ENCODE measurements at regions not wholly inside any gene's neighbourhood (a gene's known extent, or its start where the extent isn't known, plus 50 kb on each side); places are given as distances from the start of the nearest gene placed in this dataset.

- no peaks in the 10 kb centered on the region for H3K79me2 ChIP-seq (ENCODE audit: insufficient read depth)
- no peaks in the 10 kb centered on the region for H3F3A ChIP-seq (replicated peaks; ENCODE audit: insufficient read depth)
- CTCF ChIA-PET = no interaction called here
These were observed 96.3 kb downstream of the TSPAN8 start for GRCh38 chr12:71061451-71061850.

GRCh38 chr12:71060426-71060825 lies 97.4 kb downstream of the TSPAN8 start:
- TF ChIP-seq MXI1 (IDR thresholded peaks at IDR 0.05; ENCODE audit: low read depth, low read length) (no peak), NFIC (IDR thresholded peaks at IDR 0.05; ENCODE audit: borderline replicate concordance) (no peak), CHD2 (IDR thresholded peaks at IDR 0.05; ENCODE audit: low read length, partially characterized antibody) (no peak), EZH2phosphoT487 (IDR thresholded peaks at IDR 0.05; ENCODE audit: borderline replicate concordance, low read depth) (no peak), USF2 (IDR thresholded peaks at IDR 0.05; ENCODE audit: borderline replicate concordance, low read depth, low read length) (no peak), MAX (IDR thresholded peaks at IDR 0.05; ENCODE audit: low read depth) (no peak), RAD21 (IDR thresholded peaks at IDR 0.05; ENCODE audit: low read length) (no peak)
- 90% methylated on average over 4 of the region's 4 CpGs for WGBS (ENCODE audit: low lambda C conversion rate)
- DNase-seq = no peak
- POLR2A ChIA-PET = no interaction called here
- H3K4me3 ChIP-seq (ENCODE audit: low read depth in 2 of 2, low read length in 1 of 2) = no peak overlapping the region
- no peaks in the 10 kb centered on the region for H3K9me2 ChIP-seq
- H3K4me1 ChIP-seq (ENCODE audit: control insufficient read depth in 1 of 2, insufficient read depth in 2 of 2, low read depth in 1 of 2, low read length in 1 of 2) = peaks cover 0 to 5% of the 10 kb centered on the region in 2 experiments; a peak in 3 of 4 replicates
- no peaks in the 10 kb centered on the region for H3K79me2 ChIP-seq (ENCODE audit: insufficient read depth)
- no peaks in the 10 kb centered on the region for H3K27me3 ChIP-seq (ENCODE audit: insufficient read depth)
- H3K36me3 ChIP-seq (replicated peaks in 1 of 2; ENCODE audit: control insufficient read depth in 1 of 2, insufficient read depth in 2 of 2, low read length in 1 of 2) = no peaks in the 10 kb centered on the region
- CTCF ChIA-PET = no interaction called here
- H3K9me3 ChIP-seq = no peaks in the 10 kb centered on the region; the same call in 1 of the 2 replicates
- H4K20me1 ChIP-seq (ENCODE audit: insufficient read depth) = no peaks in the 10 kb centered on the region
- H3K4me2 ChIP-seq = no peak overlapping the region
- H2AFZ ChIP-seq (ENCODE audit: low read depth) = no peak overlapping the region
- no peak overlapping the region for H3K27ac ChIP-seq (ENCODE audit: low read depth in 2 of 2, low read length in 1 of 2)
- H3K9ac ChIP-seq = no peak overlapping the region
- H3F3A ChIP-seq (replicated peaks; ENCODE audit: insufficient read depth) = no peaks in the 10 kb centered on the region

More at GRCh38 chr12:71061451-71061850, 96.3 kb downstream of the TSPAN8 start:
- Histone ChIP-seq H3K27ac (ENCODE audit: low read depth in 2 of 2, low read length in 1 of 2) (no peak overlapping the region), H2AFZ (ENCODE audit: low read depth) (no peak overlapping the region), H3K9me3 (no peaks in the 10 kb centered on the region; the same call in 1 of the 2 replicates), H3K4me3 (ENCODE audit: low read depth in 2 of 2, low read length in 1 of 2) (no peak overlapping the region), H4K20me1 (ENCODE audit: insufficient read depth) (no peaks in the 10 kb centered on the region), H3K27me3 (ENCODE audit: insufficient read depth) (no peaks in the 10 kb centered on the region), H3K4me2 (no peak overlapping the region), H3K9ac (no peak overlapping the region), H3K9me2 (no peaks in the 10 kb centered on the region), H3K4me1 (ENCODE audit: control insufficient read depth in 1 of 2, insufficient read depth in 2 of 2, low read depth in 1 of 2, low read length in 1 of 2) (peaks cover 0 to 5% of the 10 kb centered on the region in 2 experiments; a peak in 3 of 4 replicates), H3K36me3 (replicated peaks in 1 of 2; ENCODE audit: control insufficient read depth in 1 of 2, insufficient read depth in 2 of 2, low read length in 1 of 2) (no peaks in the 10 kb centered on the region)
- POLR2A ChIA-PET = no interaction called here
- WGBS (ENCODE audit: low lambda C conversion rate) = 61% methylated on average over 1 of the region's 1 CpG
- no peak for TF ChIP-seq MEF2A (IDR thresholded peaks at IDR 0.05; ENCODE audit: borderline replicate concordance, low read depth)
- TF ChIP-seq CTCF (IDR thresholded peaks at IDR 0.05) = no peak
- no peak for TF ChIP-seq RXRA (IDR thresholded peaks at IDR 0.05; ENCODE audit: borderline replicate concordance, low read depth)
- no peak for TF ChIP-seq FOSL2 (IDR thresholded peaks at IDR 0.05; ENCODE audit: borderline replicate concordance, low read depth)
- no peak for TF ChIP-seq FOXM1 (IDR thresholded peaks at IDR 0.05; ENCODE audit: low read depth)
- TF ChIP-seq RFX5 (IDR thresholded peaks at IDR 0.05; ENCODE audit: low read length) = no peak
- TF ChIP-seq CHD2 (IDR thresholded peaks at IDR 0.05; ENCODE audit: low read length, partially characterized antibody) = no peak
- no peak for TF ChIP-seq EZH2phosphoT487 (IDR thresholded peaks at IDR 0.05; ENCODE audit: borderline replicate concordance, low read depth)
- no peak for TF ChIP-seq NRF1 (IDR thresholded peaks at IDR 0.05; ENCODE audit: low read depth, low read length)
- no peak for DNase-seq
